IMR-90 (cell line): ENCODE measurements at regions not wholly inside any gene's neighbourhood (a gene's known extent, or its start where the extent isn't known, plus 50 kb on each side); places are given as distances from the start of the nearest gene placed in this dataset.

Source experiments
- ATAC-seq: fragments of 200-7000 bp; cut with Tn5 transposase; 2 replicates; pipeline ENCODE4 v1.9.1; 2020; ENCODE audit warnings: low read depth, mild to moderate bottlenecking, moderate library complexity
- BruUV-seq: library from RNA; stranded (reverse); fragments of 400-500 nt; replicated peaks from 2 replicates; lab custom pipeline; 2021; lab: Mats Ljungman, UMichigan
- CTCF ChIA-PET: fragments of 300-600 bp; formaldehyde crosslinking; extraction: SDS; loops from one replicate; lab custom pipeline; 2021; ENCODE audit warnings: antibody characterized with exemption; lab: Yijun Ruan, JAX
- POLR2A ChIA-PET: fragments of 300-600 bp; sonication (Branson Sonifier 250); formaldehyde crosslinking; loops from one replicate; lab custom pipeline; 2022; ENCODE audit warnings: antibody characterized with exemption; ENCODE audit not compliant: unreplicated experiment; lab: Charles Lee
- DNase-seq: peaks from one replicate; pipeline ENCODE4 v3.0.0; 2013
- H2AFZ ChIP-seq: replicated peaks from 2 replicates; pipeline ENCODE3; 2013; ENCODE audit warnings: low read length, mild to moderate bottlenecking; ENCODE audit not compliant: poor library complexity
- H2AK5ac ChIP-seq: 2 replicates; pipeline ENCODE4 v1.6.1; 2013; ENCODE audit warnings: low read depth, low read length, inconsistent platforms
- H2AK9ac ChIP-seq: replicated peaks from 2 replicates; pipeline ENCODE3; 2013; ENCODE audit warnings: mild to moderate bottlenecking, low read depth, low read length, moderate library complexity; ENCODE audit not compliant: poor library complexity
- H2BK120ac ChIP-seq: 2 replicates; pipeline ENCODE4 v1.6.1; 2013; ENCODE audit warnings: low read depth, low read length, inconsistent platforms
- H2BK15ac ChIP-seq: 3 replicates; pipeline ENCODE4 v1.6.1; 2013; ENCODE audit warnings: low read depth, low read length, inconsistent platforms
- H2BK20ac ChIP-seq: 2 replicates; pipeline ENCODE4 v1.6.1; 2013; ENCODE audit warnings: low read depth, mild to moderate bottlenecking, inconsistent platforms, low read length, moderate library complexity
- H2BK5ac ChIP-seq: 2 replicates; pipeline ENCODE4 v1.6.1; 2013; ENCODE audit warnings: mild to moderate bottlenecking, low read depth, low read length, inconsistent platforms; ENCODE audit not compliant: poor library complexity, severe bottlenecking
- H3K14ac ChIP-seq: replicated peaks from 2 replicates; pipeline ENCODE4 v1.6.1; 2013; ENCODE audit warnings: low read depth, low read length, inconsistent platforms
- H3K18ac ChIP-seq: 2 replicates; pipeline ENCODE4 v1.6.1; 2013; ENCODE audit warnings: low read depth, low read length, control low read depth
- H3K23ac ChIP-seq: 2 replicates; pipeline ENCODE4 v1.6.1; 2013; ENCODE audit warnings: low read depth, low read length, inconsistent platforms
- H3K27ac ChIP-seq: 2 replicates; pipeline ENCODE4 v1.5.1; 2013; ENCODE audit warnings: mild to moderate bottlenecking, control low read depth, low read length; ENCODE audit not compliant: insufficient read depth
- H3K27me3 ChIP-seq: 2 replicates; pipeline ENCODE4 v1.6.1; 2013; ENCODE audit warnings: low read length; ENCODE audit not compliant: control insufficient read depth, insufficient read depth
- H3K36me3 ChIP-seq: 2 replicates; pipeline ENCODE4 v1.6.1; 2013; ENCODE audit warnings: low read length, mixed read lengths; ENCODE audit not compliant: control insufficient read depth, insufficient read depth
- H3K4ac ChIP-seq: 2 replicates; pipeline ENCODE4 v1.6.1; 2013; ENCODE audit warnings: low read depth, low read length, inconsistent platforms
- H3K4me1 ChIP-seq: 2 replicates; pipeline ENCODE4 v1.6.1; 2013; ENCODE audit warnings: low read length, mixed read lengths; ENCODE audit not compliant: control insufficient read depth, insufficient read depth
- H3K4me2 ChIP-seq: 2 replicates; pipeline ENCODE4 v1.6.1; 2013; ENCODE audit warnings: low read depth, mild to moderate bottlenecking, control low read depth, low read length, moderate library complexity
- H3K4me3 ChIP-seq: 2 replicates; pipeline ENCODE4 v1.5.1; 2013; ENCODE audit warnings: low read depth, mild to moderate bottlenecking, control low read depth, low read length, moderate library complexity; ENCODE audit not compliant: insufficient read depth
- H3K56ac ChIP-seq: 2 replicates; pipeline ENCODE4 v1.6.1; 2013; ENCODE audit warnings: low read length, inconsistent platforms; ENCODE audit not compliant: insufficient read depth; ENCODE audit errors: extremely low read depth
- H3K79me1 ChIP-seq, 2 experiments: 2 replicates each; pipeline ENCODE4 v1.6.1; 2013; ENCODE audit warnings: low read length in 2 of 2, inconsistent platforms in 1 of 2, low read depth in 1 of 2
- H3K9ac ChIP-seq: 2 replicates; pipeline ENCODE4 v1.6.1; 2013; ENCODE audit warnings: low read depth, low read length, control low read depth
- H3K9me1 ChIP-seq: 2 replicates; pipeline ENCODE4 v1.6.1; 2013; ENCODE audit warnings: low read length, inconsistent platforms; ENCODE audit not compliant: insufficient read depth
- H3K9me3 ChIP-seq: 2 replicates; pipeline ENCODE4 v1.6.1; 2013; ENCODE audit warnings: low read length; ENCODE audit not compliant: control insufficient read depth, insufficient read depth
- H4K20me1 ChIP-seq: 2 replicates; pipeline ENCODE4 v1.6.1; 2013; ENCODE audit warnings: low read length, inconsistent platforms; ENCODE audit not compliant: insufficient read depth
- H4K5ac ChIP-seq: 2 replicates; pipeline ENCODE4 v1.6.1; 2013; ENCODE audit warnings: mild to moderate bottlenecking, low read depth, low read length, control low read depth
- H4K8ac ChIP-seq, 2 experiments: 2 replicates each; pipeline ENCODE4 v1.6.1; 2013; ENCODE audit warnings: low read depth in 2 of 2, low read length in 2 of 2, control low read depth in 1 of 2, inconsistent platforms in 1 of 2
- H4K91ac ChIP-seq: 2 replicates; pipeline ENCODE4 v1.6.1; 2013; ENCODE audit warnings: low read depth, low read length, inconsistent platforms; ENCODE audit not compliant: insufficient read depth
- RCOR1 ChIP-seq: IDR thresholded peaks from 2 replicates; pipeline ENCODE4 v1.6.1; 2012; ENCODE audit warnings: mild to moderate bottlenecking, low read length, improper control_type of control experiment; ENCODE audit not compliant: insufficient replicate concordance
- WGBS, 2 experiments: methylation state at CpG; one replicate each; pipeline versions ENCODE4 v1.1.5 to v1.1.7; 2013; ENCODE audit warnings: missing lambda C conversion rate in 2 of 2; ENCODE audit not compliant: insufficient read length in 1 of 2; ENCODE audit errors: extremely low coverage in 2 of 2; 5-methylcytosine and 5-hydroxymethylcytosine counted together
- dilution Hi-C: fragments of 300-500 bp; cut with HindIII; formaldehyde crosslinking; loops from one replicate; pipeline ENCODE4 v1.14.3; 2018; ENCODE audit warnings: low sequenced_read_pairs; ENCODE audit not compliant: unreplicated experiment
- in situ Hi-C: fragments of 300-500 bp; cut with MboI; formaldehyde crosslinking; loops from 3 replicates; pipeline ENCODE4 v1.14.3; 2019; ENCODE audit warnings: low sequenced_read_pairs, inconsistent platforms, mixed read lengths
- intact Hi-C: fragments of 100-400 bp; cut with micrococcal nuclease; formaldehyde crosslinking; loops from 2 replicates; pipeline ENCODE4 v1.10.0; 2022

DNA sequence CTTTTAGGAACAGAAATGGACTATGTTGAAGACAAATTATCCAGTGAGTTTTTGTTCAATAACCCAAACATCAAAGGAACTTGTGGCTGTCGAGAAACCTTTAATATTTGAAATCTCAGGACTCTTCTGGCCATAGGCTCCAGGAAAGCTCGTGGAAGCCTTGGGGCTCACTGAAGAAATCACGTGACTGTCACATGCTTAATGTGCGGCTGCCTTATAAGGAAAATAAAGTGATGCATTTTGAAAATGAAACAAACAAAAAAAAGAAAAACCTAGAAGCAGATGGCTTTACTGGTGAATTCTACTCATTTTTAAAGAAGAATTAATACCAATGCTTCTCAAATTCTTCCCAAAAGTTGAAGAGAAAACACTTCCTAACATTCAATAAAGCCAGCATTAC, 228.4 kb upstream of the RAB4A start:
- Histone ChIP-seq H3K27me3 (peaks cover 10% of the 10 kb centered on the region; the same call in 1 of the 2 replicates), H2BK120ac (no peak overlapping the region), H3K4me1 (no peaks in the 10 kb centered on the region; the same call in 1 of the 2 replicates), H2BK15ac (no peak overlapping the region), H4K20me1 (no peaks in the 10 kb centered on the region), H2BK5ac (no peak overlapping the region), H2BK20ac (no peak overlapping the region), H3K14ac (no peak overlapping the region), H3K18ac (no peak overlapping the region), H3K36me3 (no peaks in the 10 kb centered on the region), H3K9me3 (no peaks in the 10 kb centered on the region), H4K91ac (no peak overlapping the region), H3K23ac (no peak overlapping the region), H3K79me1 (no peaks in the 10 kb centered on the region), H3K4me3 (no peak overlapping the region), H3K9me1 (no peaks in the 10 kb centered on the region), H2AFZ (no peak overlapping the region), H2AK9ac (no peak overlapping the region), H2AK5ac (no peak overlapping the region), H4K8ac (no peak overlapping the region), H3K9ac (no peak overlapping the region), H3K4me2 (no peak overlapping the region), H4K5ac (no peak overlapping the region), H3K56ac (no peak overlapping the region), H3K27ac (no peak overlapping the region), H3K4ac (no peak overlapping the region)
- DNase-seq: no peak
- intact Hi-C loops: no loop called here
- ChIA-PET POLR2A (no interaction called here), CTCF (no interaction called here)
- no peak for ATAC-seq
- in situ Hi-C loops: no loop called here
- no TSS peak for BruUV-seq
- WGBS, 2 experiments: no CpG with 5 or more reads among the region's 4 CpGs
- dilution Hi-C loops: no loop called here
- no peak for TF ChIP-seq RCOR1
